ENCODE measurements at regions not wholly inside any gene's neighbourhood (a gene's known extent, or its start where the extent isn't known, plus 50 kb on each side); places are given as distances from the start of the nearest gene placed in this dataset.

GRCh38 chr5:158510479-158510878 is 589.2 kb downstream of the EBF1 start:
- Mint-ChIP-seq H3K9me3 (peaks cover 22% of the 10 kb centered on the region), H3K4me3 (no peak overlapping the region), H3K36me3 (peaks cover 20% of the 10 kb centered on the region), H3K27ac (no peak overlapping the region), H3K27me3 (ENCODE audit: low read depth) (no peaks in the 10 kb centered on the region), H3K4me1 (peaks cover 5% of the 10 kb centered on the region; the same call in 1 of the 2 replicates)
- DNase-seq (ENCODE audit: low spot score) (no peak), ATAC-seq (no peak)
- no peak for TF ChIP-seq AR (CRISPR knock-in tag; IDR thresholded peaks at IDR 0.05)
- ChIA-PET POLR2A (no interaction called here), CTCF (no interaction called here)

GRCh38 chr5:158506648-158507047 is 593.1 kb downstream of the EBF1 start:
- Mint-ChIP-seq H3K36me3 (peaks cover 26% of the 10 kb centered on the region), H3K9me3 (peaks cover 32% of the 10 kb centered on the region), H3K27ac (no peak overlapping the region), H3K4me3 (no peak overlapping the region), H3K27me3 (ENCODE audit: low read depth) (no peaks in the 10 kb centered on the region), H3K4me1 (no peaks in the 10 kb centered on the region)
- TF ChIP-seq SOX15 (CRISPR knock-in tag; IDR thresholded peaks at IDR 0.05) = no peak
- TF ChIP-seq ZSCAN18 (CRISPR knock-in tag; IDR thresholded peaks at IDR 0.05) = no peak
- TF ChIP-seq ZNF317 (CRISPR knock-in tag; IDR thresholded peaks at IDR 0.05; ENCODE audit: borderline replicate concordance, low read depth) = peak; percentile 79; the same call in 1 of the 2 replicates
- no peak for ATAC-seq
- ChIA-PET CTCF (no interaction called here), POLR2A (no interaction called here)
- DNase-seq (ENCODE audit: low spot score) = no peak

DNA sequence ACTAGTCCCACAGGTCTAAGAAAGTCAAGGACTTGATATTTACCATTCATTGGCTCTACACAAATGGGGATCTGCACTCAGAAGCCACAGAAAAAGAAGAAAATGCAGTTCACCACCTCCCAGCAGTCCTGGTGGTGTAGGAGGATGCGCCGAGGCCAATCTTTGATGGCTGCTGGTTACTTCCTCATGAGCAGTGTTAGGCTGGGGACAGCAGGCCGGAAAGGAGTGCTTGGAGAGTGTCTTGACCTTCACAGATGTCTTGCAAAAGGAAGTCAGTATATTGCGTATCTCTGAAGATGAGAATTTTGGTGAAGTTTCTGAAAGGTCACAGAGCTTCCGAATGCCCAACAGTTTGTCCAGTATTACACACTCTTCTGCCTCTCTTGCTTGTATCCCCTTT is 597.0 kb downstream of the EBF1 start:
- Mint-ChIP-seq H3K4me1 (no peaks in the 10 kb centered on the region), H3K9me3 (peaks cover 32% of the 10 kb centered on the region), H3K27me3 (ENCODE audit: low read depth) (no peaks in the 10 kb centered on the region), H3K36me3 (peaks cover 26% of the 10 kb centered on the region), H3K4me3 (no peak overlapping the region), H3K27ac (no peak overlapping the region)
- CTCF ChIA-PET = no interaction called here
- ATAC-seq (no peak), DNase-seq (ENCODE audit: low spot score) (no peak)
- POLR2A ChIA-PET = no interaction called here
- TF ChIP-seq, protein P1, sequence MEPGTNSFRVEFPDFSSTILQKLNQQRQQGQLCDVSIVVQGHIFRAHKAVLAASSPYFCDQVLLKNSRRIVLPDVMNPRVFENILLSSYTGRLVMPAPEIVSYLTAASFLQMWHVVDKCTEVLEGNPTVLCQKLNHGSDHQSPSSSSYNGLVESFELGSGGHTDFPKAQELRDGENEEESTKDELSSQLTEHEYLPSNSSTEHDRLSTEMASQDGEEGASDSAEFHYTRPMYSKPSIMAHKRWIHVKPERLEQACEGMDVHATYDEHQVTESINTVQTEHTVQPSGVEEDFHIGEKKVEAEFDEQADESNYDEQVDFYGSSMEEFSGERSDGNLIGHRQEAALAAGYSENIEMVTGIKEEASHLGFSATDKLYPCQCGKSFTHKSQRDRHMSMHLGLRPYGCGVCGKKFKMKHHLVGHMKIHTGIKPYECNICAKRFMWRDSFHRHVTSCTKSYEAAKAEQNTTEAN (CRISPR knock-in tag; IDR thresholded peaks at IDR 0.05) = no peak
- TF ChIP-seq ATF6 (CRISPR knock-in tag; IDR thresholded peaks at IDR 0.05) = no peak
- TF ChIP-seq FOXJ3 (CRISPR knock-in tag; IDR thresholded peaks at IDR 0.05; ENCODE audit: borderline replicate concordance) = no peak
- TF ChIP-seq TP53 (CRISPR knock-in tag; IDR thresholded peaks at IDR 0.05) = no peak
- no peak for TF ChIP-seq ZNF671 (CRISPR knock-in tag; IDR thresholded peaks at IDR 0.05)
- TF ChIP-seq SOX15 (CRISPR knock-in tag; IDR thresholded peaks at IDR 0.05) = no peak
- no peak for TF ChIP-seq ZNF317 (CRISPR knock-in tag; IDR thresholded peaks at IDR 0.05; ENCODE audit: borderline replicate concordance, low read depth)
- no peak for TF ChIP-seq SMAD4 (CRISPR knock-in tag; IDR thresholded peaks at IDR 0.05)

- ChIA-PET CTCF (no interaction called here), POLR2A (no interaction called here)
- peaks cover 4% of the 10 kb centered on the region for H3K9me3 Mint-ChIP-seq
Observed at GRCh38 chr5:158499892-158500418, 599.8 kb downstream of the EBF1 start.

More at GRCh38 chr5:158499892-158500418, 599.8 kb downstream of the EBF1 start:
- Mint-ChIP-seq H3K4me3 (no peak overlapping the region), H3K27me3 (ENCODE audit: low read depth) (no peaks in the 10 kb centered on the region; the same call in 1 of the 2 replicates), H3K4me1 (peaks cover 9% of the 10 kb centered on the region), H3K27ac (no peak overlapping the region), H3K36me3 (peaks cover under 1% of the 10 kb centered on the region; the same call in 1 of the 2 replicates)
- TF ChIP-seq AR (CRISPR knock-in tag; IDR thresholded peaks at IDR 0.05) = no peak
- no peak for TF ChIP-seq ZNF281 (CRISPR knock-in tag; IDR thresholded peaks at IDR 0.05)
- DNase-seq (ENCODE audit: low spot score) = no peak
- no peak for ATAC-seq

Measured in WTC11 (cell line).